OCI-LY3 (cell line): ENCODE measurements at regions not wholly inside any gene's neighbourhood (a gene's known extent, or its start where the extent isn't known, plus 50 kb on each side); places are given as distances from the start of the nearest gene placed in this dataset.

ENCODE experiments used
- H2AFZ ChIP-seq: fragments of 200-600, 300-600 bp; shearing (Covaris generic); 2 replicates; pipeline ENCODE4 v1.6.0; 2014; ENCODE audit warnings: antibody characterized with exemption, low read depth, low read length
- H3K27ac ChIP-seq: fragments of 200-600, 300-600 bp; sonication (generic); 2 replicates; pipeline ENCODE4 v1.5.1; 2014; ENCODE audit warnings: mild to moderate bottlenecking, low read length, moderate library complexity, mixed read lengths
- H3K27me3 ChIP-seq: fragments of 200-600, 300-600 bp; sonication (generic); 2 replicates; pipeline ENCODE4 v1.6.1; 2014; ENCODE audit warnings: low read depth, low read length, mixed read lengths
- H3K36me3 ChIP-seq: fragments of 200-600, 300-600 bp; sonication (generic); replicated peaks from 2 replicates; pipeline ENCODE3; 2014; ENCODE audit warnings: low read depth, low read length, mixed read lengths
- H3K4me1 ChIP-seq: fragments of 300-600, 200-600 bp; sonication (generic); 2 replicates; pipeline ENCODE4 v1.6.1; 2014; ENCODE audit warnings: low read length, mixed read lengths
- H3K4me2 ChIP-seq: fragments of 200-600, 300-600 bp; sonication (generic); 2 replicates; pipeline ENCODE4 v1.6.1; 2014; ENCODE audit warnings: low read length, mixed read lengths
- H3K4me3 ChIP-seq: fragments of 300-600, 200-600 bp; sonication (generic); 2 replicates; pipeline ENCODE4 v1.5.1; 2014; ENCODE audit warnings: antibody characterized with exemption, mild to moderate bottlenecking, low read length, moderate library complexity
- H3K79me2 ChIP-seq: fragments of 300-600, 200-600 bp; shearing (Covaris generic); 2 replicates; pipeline ENCODE4 v1.6.1; 2014; ENCODE audit warnings: mild to moderate bottlenecking, low read length, mixed read lengths
- H3K9ac ChIP-seq: fragments of 300-600, 200-600 bp; shearing (Covaris generic); 2 replicates; pipeline ENCODE4 v1.6.0; 2014; ENCODE audit warnings: mild to moderate bottlenecking, low read length, moderate library complexity
- H3K9me3 ChIP-seq: fragments of 200-600, 300-600 bp; shearing (Covaris generic); 2 replicates; pipeline ENCODE4 v1.6.1; 2014; ENCODE audit warnings: low read length, mixed read lengths; ENCODE audit not compliant: insufficient read depth
- H4K20me1 ChIP-seq: fragments of 200-600, 300-600 bp; sonication (generic); 2 replicates; pipeline ENCODE4 v1.6.1; 2016; ENCODE audit warnings: low read length, mixed read lengths; ENCODE audit not compliant: insufficient read depth
- EZH2phosphoT487 ChIP-seq: fragments of 200-600 bp; shearing (Covaris generic); IDR thresholded peaks from 2 replicates; pipeline ENCODE4 v1.6.1; 2018; ENCODE audit warnings: antibody characterized with exemption, mixed run types, low read depth
- TF ChIP-seq, protein P1 (sequence below): fragments of 200-600, 300-600 bp; sonication (generic); IDR thresholded peaks from 2 replicates; pipeline ENCODE4 v1.5.1; 2014; ENCODE audit warnings: antibody characterized with exemption, low read length, low read depth

DNA sequence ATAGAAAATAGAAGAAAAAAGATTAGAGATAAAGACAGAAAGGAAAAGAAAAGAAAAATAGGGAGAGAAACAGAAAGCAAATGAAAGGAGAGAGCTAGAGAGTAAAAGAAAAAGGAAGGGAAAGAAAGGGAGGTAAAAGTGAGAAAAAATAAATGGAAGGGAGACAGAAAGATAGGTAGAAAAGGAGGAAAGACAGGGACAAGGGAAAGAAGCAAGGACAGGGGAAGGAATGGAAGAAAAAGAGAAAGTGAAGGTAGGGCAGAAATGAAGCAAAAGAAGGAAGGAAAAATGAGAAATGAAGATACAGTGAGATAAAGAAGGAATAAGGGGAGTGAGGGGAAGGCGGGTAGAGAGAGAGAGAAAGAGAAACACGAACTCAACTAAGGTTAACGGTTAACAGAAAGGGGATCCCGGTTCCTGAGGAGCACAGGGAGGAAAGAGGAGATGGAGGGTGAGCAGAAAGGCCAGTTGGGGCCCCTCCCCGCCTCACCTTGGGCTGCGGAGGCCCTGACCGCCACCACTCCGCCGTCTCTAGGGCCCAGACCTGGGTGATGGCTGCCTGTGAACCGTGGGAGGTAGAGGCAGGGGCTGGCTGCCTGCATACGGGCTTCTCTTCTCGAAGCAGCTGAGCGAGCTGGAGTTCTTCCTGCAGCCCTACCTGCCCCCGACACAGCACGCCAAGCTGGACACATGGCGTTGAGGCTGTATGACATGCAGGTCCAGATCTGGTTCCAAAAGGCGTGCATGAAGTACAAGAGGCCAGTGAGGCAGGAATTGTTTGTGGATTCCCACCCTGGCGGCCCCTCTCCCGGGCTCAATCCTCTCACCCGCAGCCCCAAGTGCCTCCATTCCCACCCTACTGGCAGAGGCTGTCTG is 59.5 kb downstream of the SMUG1 start:
- no peaks in the 10 kb centered on the region for H3K79me2 ChIP-seq
- no peak overlapping the region for H3K4me2 ChIP-seq
- H3K27me3 ChIP-seq: peaks cover 20% of the 10 kb centered on the region
- TF ChIP-seq, protein P1, sequence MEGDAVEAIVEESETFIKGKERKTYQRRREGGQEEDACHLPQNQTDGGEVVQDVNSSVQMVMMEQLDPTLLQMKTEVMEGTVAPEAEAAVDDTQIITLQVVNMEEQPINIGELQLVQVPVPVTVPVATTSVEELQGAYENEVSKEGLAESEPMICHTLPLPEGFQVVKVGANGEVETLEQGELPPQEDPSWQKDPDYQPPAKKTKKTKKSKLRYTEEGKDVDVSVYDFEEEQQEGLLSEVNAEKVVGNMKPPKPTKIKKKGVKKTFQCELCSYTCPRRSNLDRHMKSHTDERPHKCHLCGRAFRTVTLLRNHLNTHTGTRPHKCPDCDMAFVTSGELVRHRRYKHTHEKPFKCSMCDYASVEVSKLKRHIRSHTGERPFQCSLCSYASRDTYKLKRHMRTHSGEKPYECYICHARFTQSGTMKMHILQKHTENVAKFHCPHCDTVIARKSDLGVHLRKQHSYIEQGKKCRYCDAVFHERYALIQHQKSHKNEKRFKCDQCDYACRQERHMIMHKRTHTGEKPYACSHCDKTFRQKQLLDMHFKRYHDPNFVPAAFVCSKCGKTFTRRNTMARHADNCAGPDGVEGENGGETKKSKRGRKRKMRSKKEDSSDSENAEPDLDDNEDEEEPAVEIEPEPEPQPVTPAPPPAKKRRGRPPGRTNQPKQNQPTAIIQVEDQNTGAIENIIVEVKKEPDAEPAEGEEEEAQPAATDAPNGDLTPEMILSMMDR: no peak
- TF ChIP-seq EZH2phosphoT487: no peak
- H3K4me3 ChIP-seq: no peak overlapping the region
- H3K9me3 ChIP-seq: no peaks in the 10 kb centered on the region
- H2AFZ ChIP-seq: no peak overlapping the region
- no peak overlapping the region for H3K9ac ChIP-seq
- H3K27ac ChIP-seq: no peak overlapping the region
- H3K4me1 ChIP-seq: peaks cover 3% of the 10 kb centered on the region
- no peaks in the 10 kb centered on the region for H4K20me1 ChIP-seq
- no peaks in the 10 kb centered on the region for H3K36me3 ChIP-seq
